ENCODE measurements at regions not wholly inside any gene's neighbourhood (a gene's known extent, or its start where the extent isn't known, plus 50 kb on each side); places are given as distances from the start of the nearest gene placed in this dataset.

DNA sequence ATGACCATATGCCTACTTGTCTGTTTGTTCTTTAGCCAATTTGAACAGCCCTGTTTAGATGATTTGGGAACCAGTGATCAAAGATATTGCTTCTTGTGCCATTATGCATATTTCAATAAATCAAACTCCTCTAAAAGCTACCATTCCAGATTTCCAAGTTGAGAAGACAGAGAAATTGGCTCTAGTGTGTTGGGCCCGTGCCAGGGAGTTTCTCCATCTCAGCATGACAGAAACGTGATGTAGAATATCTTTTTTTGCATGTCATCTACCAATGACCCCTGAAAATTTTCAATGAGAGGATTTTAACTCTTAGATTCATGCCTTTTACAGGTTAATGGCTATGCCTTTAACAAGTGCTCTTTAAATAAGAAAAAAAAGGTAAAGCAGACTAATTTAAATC lies 50.7 kb upstream of the CABCOCO1 start:
- BruUV-seq (replicated peaks), result no TSS peak
- in situ Hi-C loops (cut with MboI) (no loop called here), intact Hi-C loops (cut with micrococcal nuclease; ENCODE audit: unreplicated experiment) (no loop called here)
- ChIA-PET CTCF (no interaction called here), RAD21 (ENCODE audit: unreplicated experiment) (no interaction called here), SMC1A (ENCODE audit: uncharacterized antibody, unreplicated experiment) (no interaction called here), POLR2A (no interaction called here)
- no peaks in the 10 kb centered on the region for H3K4me1 ChIP-seq (ENCODE audit: control insufficient read depth, insufficient read depth, low read length)
- no peak overlapping the region for H3K9ac ChIP-seq (ENCODE audit: control insufficient read depth, insufficient read depth, low read length)
- no peaks in the 10 kb centered on the region for H4K20me1 ChIP-seq (ENCODE audit: control insufficient read depth, insufficient read depth)
- no peaks in the 10 kb centered on the region; a peak in 1 of 4 replicates for H3K27me3 ChIP-seq (replicated peaks in 1 of 2; ENCODE audit: control insufficient read depth in 2 of 2, insufficient read depth in 2 of 2, low read length in 1 of 2)
- no peaks in the 10 kb centered on the region for H3K36me3 ChIP-seq (ENCODE audit: control insufficient read depth in 2 of 2, insufficient read depth in 2 of 2, low read length in 1 of 2)
- ATAC-seq (no peak), DNase-seq (ENCODE audit: low read depth, low spot score) (no peak), FAIRE-seq (no peak)
- no peak overlapping the region for H3K4me2 ChIP-seq (ENCODE audit: control insufficient read depth, insufficient read depth)
- no peaks in the 10 kb centered on the region for H3K9me3 ChIP-seq (replicated peaks; ENCODE audit: control insufficient read depth, insufficient read depth, low read length)
- H3K79me2 ChIP-seq (ENCODE audit: control insufficient read depth, insufficient read depth, low read length), result no peaks in the 10 kb centered on the region
- WGBS (ENCODE audit: insufficient coverage, insufficient replicate concordance, low lambda C conversion rate, missing lambda C conversion rate), result 0% methylated on average over 2 of the region's 2 CpGs
- TF ChIP-seq ZNF274 (IDR thresholded peaks at IDR 0.05; ENCODE audit: insufficient read depth, insufficient read length) (no peak), PML (IDR thresholded peaks at IDR 0.05; ENCODE audit: low read length) (no peak), RELA (IDR thresholded peaks at IDR 0.05; ENCODE audit: borderline replicate concordance, partially characterized antibody) (no peak), DPF2 (IDR thresholded peaks at IDR 0.05) (no peak), POLR2A (IDR thresholded peaks at IDR 0.05; ENCODE audit: low read depth, low read length) (no peak), TBL1XR1 (IDR thresholded peaks at IDR 0.05; ENCODE audit: low read depth, low read length) (no peak)
- no peak overlapping the region for H3K27ac ChIP-seq (ENCODE audit: control insufficient read depth, insufficient read depth)
- no peak overlapping the region for H2AFZ ChIP-seq (ENCODE audit: control insufficient read depth, low read depth, low read length)
- no peak overlapping the region for H3K4me3 ChIP-seq

DNA sequence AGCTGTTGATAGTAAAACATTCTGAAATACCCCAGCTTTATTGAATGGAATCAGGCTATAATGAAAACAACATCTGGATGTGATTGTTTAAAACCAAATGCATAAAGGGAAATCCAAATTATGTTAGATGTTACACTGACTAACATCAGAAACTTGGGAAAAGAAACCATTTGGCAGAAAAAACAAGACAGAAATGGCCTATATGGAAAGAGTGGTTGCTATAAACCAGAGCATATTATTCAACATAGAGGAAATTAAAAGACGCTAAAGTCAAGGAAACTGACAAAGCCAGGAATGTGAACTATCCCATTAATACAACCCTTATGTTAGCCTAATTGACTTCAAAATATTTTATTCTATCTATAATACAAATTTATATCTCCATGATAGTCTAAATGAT lies 53.0 kb upstream of the CABCOCO1 start:
- TF ChIP-seq ZNF274 (IDR thresholded peaks at IDR 0.05; ENCODE audit: insufficient read depth, insufficient read length) (no peak), SPI1 (IDR thresholded peaks at IDR 0.05; ENCODE audit: borderline replicate concordance, insufficient read depth, low read depth, low read length) (no peak), NFYB (IDR thresholded peaks at IDR 0.05; ENCODE audit: insufficient read depth, low read depth, low read length) (no peak), RELA (IDR thresholded peaks at IDR 0.05; ENCODE audit: borderline replicate concordance, partially characterized antibody) (no peak), CHD4 (IDR thresholded peaks at IDR 0.05) (no peak), RAD51 (IDR thresholded peaks at IDR 0.05) (no peak), POU2F2 (IDR thresholded peaks at IDR 0.05; ENCODE audit: borderline replicate concordance, low read depth, low read length) (no peak)
- TF ChIP-seq, protein P1, sequence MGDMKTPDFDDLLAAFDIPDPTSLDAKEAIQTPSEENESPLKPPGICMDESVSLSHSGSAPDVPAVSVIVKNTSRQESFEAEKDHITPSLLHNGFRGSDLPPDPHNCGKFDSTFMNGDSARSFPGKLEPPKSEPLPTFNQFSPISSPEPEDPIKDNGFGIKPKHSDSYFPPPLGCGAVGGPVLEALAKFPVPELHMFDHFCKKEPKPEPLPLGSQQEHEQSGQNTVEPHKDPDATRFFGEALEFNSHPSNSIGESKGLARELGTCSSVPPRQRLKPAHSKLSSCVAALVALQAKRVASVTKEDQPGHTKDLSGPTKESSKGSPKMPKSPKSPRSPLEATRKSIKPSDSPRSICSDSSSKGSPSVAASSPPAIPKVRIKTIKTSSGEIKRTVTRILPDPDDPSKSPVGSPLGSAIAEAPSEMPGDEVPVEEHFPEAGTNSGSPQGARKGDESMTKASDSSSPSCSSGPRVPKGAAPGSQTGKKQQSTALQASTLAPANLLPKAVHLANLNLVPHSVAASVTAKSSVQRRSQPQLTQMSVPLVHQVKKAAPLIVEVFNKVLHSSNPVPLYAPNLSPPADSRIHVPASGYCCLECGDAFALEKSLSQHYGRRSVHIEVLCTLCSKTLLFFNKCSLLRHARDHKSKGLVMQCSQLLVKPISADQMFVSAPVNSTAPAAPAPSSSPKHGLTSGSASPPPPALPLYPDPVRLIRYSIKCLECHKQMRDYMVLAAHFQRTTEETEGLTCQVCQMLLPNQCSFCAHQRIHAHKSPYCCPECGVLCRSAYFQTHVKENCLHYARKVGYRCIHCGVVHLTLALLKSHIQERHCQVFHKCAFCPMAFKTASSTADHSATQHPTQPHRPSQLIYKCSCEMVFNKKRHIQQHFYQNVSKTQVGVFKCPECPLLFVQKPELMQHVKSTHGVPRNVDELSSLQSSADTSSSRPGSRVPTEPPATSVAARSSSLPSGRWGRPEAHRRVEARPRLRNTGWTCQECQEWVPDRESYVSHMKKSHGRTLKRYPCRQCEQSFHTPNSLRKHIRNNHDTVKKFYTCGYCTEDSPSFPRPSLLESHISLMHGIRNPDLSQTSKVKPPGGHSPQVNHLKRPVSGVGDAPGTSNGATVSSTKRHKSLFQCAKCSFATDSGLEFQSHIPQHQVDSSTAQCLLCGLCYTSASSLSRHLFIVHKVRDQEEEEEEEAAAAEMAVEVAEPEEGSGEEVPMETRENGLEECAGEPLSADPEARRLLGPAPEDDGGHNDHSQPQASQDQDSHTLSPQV (IDR thresholded peaks at IDR 0.05), result no peak
- TF ChIP-seq, protein P2, sequence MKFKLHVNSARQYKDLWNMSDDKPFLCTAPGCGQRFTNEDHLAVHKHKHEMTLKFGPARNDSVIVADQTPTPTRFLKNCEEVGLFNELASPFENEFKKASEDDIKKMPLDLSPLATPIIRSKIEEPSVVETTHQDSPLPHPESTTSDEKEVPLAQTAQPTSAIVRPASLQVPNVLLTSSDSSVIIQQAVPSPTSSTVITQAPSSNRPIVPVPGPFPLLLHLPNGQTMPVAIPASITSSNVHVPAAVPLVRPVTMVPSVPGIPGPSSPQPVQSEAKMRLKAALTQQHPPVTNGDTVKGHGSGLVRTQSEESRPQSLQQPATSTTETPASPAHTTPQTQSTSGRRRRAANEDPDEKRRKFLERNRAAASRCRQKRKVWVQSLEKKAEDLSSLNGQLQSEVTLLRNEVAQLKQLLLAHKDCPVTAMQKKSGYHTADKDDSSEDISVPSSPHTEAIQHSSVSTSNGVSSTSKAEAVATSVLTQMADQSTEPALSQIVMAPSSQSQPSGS (IDR thresholded peaks at IDR 0.05; ENCODE audit: low read length), result no peak
- DNase-seq (ENCODE audit: low read depth, low spot score) (no peak), ATAC-seq (no peak), FAIRE-seq (no peak)
- Histone ChIP-seq H4K20me1 (ENCODE audit: control insufficient read depth, insufficient read depth) (no peaks in the 10 kb centered on the region), H3K9me3 (replicated peaks; ENCODE audit: control insufficient read depth, insufficient read depth, low read length) (no peaks in the 10 kb centered on the region), H2AFZ (ENCODE audit: control insufficient read depth, low read depth, low read length) (no peak overlapping the region), H3K27me3 (replicated peaks in 1 of 2; ENCODE audit: control insufficient read depth in 2 of 2, insufficient read depth in 2 of 2, low read length in 1 of 2) (no peaks in the 10 kb centered on the region; a peak in 1 of 4 replicates), H3K27ac (ENCODE audit: control insufficient read depth, insufficient read depth) (no peak overlapping the region), H3K4me3 (no peak overlapping the region), H3K4me1 (ENCODE audit: control insufficient read depth, insufficient read depth, low read length) (no peaks in the 10 kb centered on the region), H3K4me2 (ENCODE audit: control insufficient read depth, insufficient read depth) (no peak overlapping the region), H3K79me2 (ENCODE audit: control insufficient read depth, insufficient read depth, low read length) (no peaks in the 10 kb centered on the region), H3K9ac (ENCODE audit: control insufficient read depth, insufficient read depth, low read length) (no peak overlapping the region), H3K36me3 (ENCODE audit: control insufficient read depth in 2 of 2, insufficient read depth in 2 of 2, low read length in 1 of 2) (no peaks in the 10 kb centered on the region)
- ChIA-PET RAD21 (ENCODE audit: unreplicated experiment) (no interaction called here), CTCF (no interaction called here), SMC1A (ENCODE audit: uncharacterized antibody, unreplicated experiment) (interaction anchor here (1.1 kb wide), 1 partner anchor 10 kb away, joined by 3 read pairs; no protein-coding TSS in a partner anchor), POLR2A (no interaction called here)
- in situ Hi-C loops (cut with MboI) (no loop called here), intact Hi-C loops (cut with micrococcal nuclease; ENCODE audit: unreplicated experiment) (no loop called here)
- no TSS peak for BruUV-seq (replicated peaks)
- 47% methylated on average over 1 of the region's 1 CpG for WGBS (ENCODE audit: insufficient coverage, insufficient replicate concordance, low lambda C conversion rate, missing lambda C conversion rate)
